ENCODE measurements at regions not wholly inside any gene's neighbourhood (a gene's known extent, or its start where the extent isn't known, plus 50 kb on each side); places are given as distances from the start of the nearest gene placed in this dataset.
"Not testable (repeated sequence)": the region's sequence is repeated elsewhere in the genome, so short reads cannot be mapped to it uniquely, and the experiment has no call there.

DNA sequence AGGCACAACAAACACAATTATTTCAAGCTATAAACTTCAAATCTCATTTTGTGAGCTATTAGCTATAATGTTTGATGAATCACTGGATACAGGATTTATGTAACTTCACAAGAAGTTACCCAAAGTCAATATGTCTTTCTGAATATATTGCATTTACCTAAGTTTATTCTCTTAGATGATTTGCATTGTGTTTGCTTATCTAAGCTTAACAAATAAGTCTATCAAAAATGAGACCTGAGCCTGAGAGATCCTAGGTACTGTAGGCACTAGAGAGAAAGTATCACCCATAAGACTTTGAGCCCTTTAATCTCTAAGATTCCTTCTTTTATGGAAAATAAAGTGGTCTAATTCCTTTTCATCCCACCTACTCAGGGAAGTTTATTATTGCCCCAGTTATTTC, 178.2 kb downstream of the NAF1 start:
- no peaks in the 10 kb centered on the region for H3K4me1 ChIP-seq (ENCODE audit: control insufficient read depth in 2 of 2, insufficient read depth in 2 of 2, low read length in 1 of 2)
- no peaks in the 10 kb centered on the region for H3K27me3 ChIP-seq (ENCODE audit: control insufficient read depth in 1 of 2, insufficient read depth in 2 of 2, low read length in 2 of 2)
- peaks cover 2 to 3% of the 10 kb centered on the region in 2 donors for H3K9me3 ChIP-seq (ENCODE audit: control insufficient read depth in 2 of 2, insufficient read depth in 1 of 2, low read depth in 1 of 2, low read length in 1 of 2)
- H3K27ac ChIP-seq (ENCODE audit: low read depth in 2 of 2, low read length in 1 of 2) = no peak overlapping the region
- no peaks in the 10 kb centered on the region for H3K36me3 ChIP-seq (ENCODE audit: control insufficient read depth in 2 of 2, insufficient read depth in 2 of 2, low read length in 1 of 2)
- H3K4me3 ChIP-seq (ENCODE audit: low read depth in 1 of 2, low read length in 2 of 2) = no peak overlapping the region

DNA sequence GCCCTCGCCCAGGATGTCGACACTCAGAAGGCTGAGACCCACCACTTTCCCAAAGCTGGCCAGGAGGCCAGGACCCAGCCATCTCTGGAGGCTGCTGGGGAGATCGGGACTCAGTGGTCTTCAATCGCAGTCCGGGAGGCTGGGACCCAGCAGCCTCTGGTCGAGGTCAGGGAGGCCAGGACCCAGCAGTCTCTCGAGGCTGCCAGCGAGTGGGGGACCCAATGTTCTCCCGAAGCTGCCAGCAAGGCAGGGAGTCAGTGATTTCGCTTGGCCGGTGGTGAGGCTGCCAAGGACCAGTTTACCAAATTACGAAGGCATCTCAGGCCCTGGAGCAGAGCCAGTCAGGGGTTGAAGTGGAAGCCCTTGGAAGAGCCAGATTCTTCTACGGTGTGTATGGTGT, 181.6 kb downstream of the NAF1 start:
- Histone ChIP-seq H3K4me1 (ENCODE audit: control insufficient read depth in 2 of 2, insufficient read depth in 2 of 2, low read length in 1 of 2) (no peaks in the 10 kb centered on the region), H3K27me3 (ENCODE audit: control insufficient read depth in 1 of 2, insufficient read depth in 2 of 2, low read length in 2 of 2) (no peaks in the 10 kb centered on the region), H3K36me3 (ENCODE audit: control insufficient read depth in 2 of 2, insufficient read depth in 2 of 2, low read length in 1 of 2) (no peaks in the 10 kb centered on the region), H3K27ac (ENCODE audit: low read depth in 2 of 2, low read length in 1 of 2) (no peak overlapping the region), H3K4me3 (ENCODE audit: low read depth in 1 of 2, low read length in 2 of 2) (no peak overlapping the region), H3K9me3 (ENCODE audit: control insufficient read depth in 2 of 2, insufficient read depth in 1 of 2, low read depth in 1 of 2, low read length in 1 of 2) (peaks cover 3 to 4% of the 10 kb centered on the region in 2 donors)
- 85 to 92% methylated on average over 13 of the region's 13 CpGs for WGBS, 2 donors

- no peak overlapping the region for H3K4me3 ChIP-seq (ENCODE audit: low read depth in 1 of 2, low read length in 2 of 2)
- H3K27ac ChIP-seq (ENCODE audit: low read depth in 2 of 2, low read length in 1 of 2) = no peak overlapping the region
- H3K36me3 ChIP-seq (ENCODE audit: control insufficient read depth in 2 of 2, insufficient read depth in 2 of 2, low read length in 1 of 2) = no peaks in the 10 kb centered on the region
- 76 to 92% methylated on average over 18 of the region's 18 CpGs for WGBS, 2 donors
- H3K4me1 ChIP-seq (ENCODE audit: control insufficient read depth in 2 of 2, insufficient read depth in 2 of 2, low read length in 1 of 2) = no peaks in the 10 kb centered on the region
- peaks cover 0 to 2% of the 10 kb centered on the region in 2 donors for H3K27me3 ChIP-seq (ENCODE audit: control insufficient read depth in 1 of 2, insufficient read depth in 2 of 2, low read length in 2 of 2)
- peaks cover 3 to 4% of the 10 kb centered on the region in 2 donors for H3K9me3 ChIP-seq (ENCODE audit: control insufficient read depth in 2 of 2, insufficient read depth in 1 of 2, low read depth in 1 of 2, low read length in 1 of 2)
Measured at GRCh38 chr4:162984621-162985020, 182.1 kb downstream of the NAF1 start.

- peaks cover 0 to 2% of the 10 kb centered on the region in 2 donors for H3K27me3 ChIP-seq (ENCODE audit: control insufficient read depth in 1 of 2, insufficient read depth in 2 of 2, low read length in 2 of 2)
- WGBS, 2 donors = 78 to 91% methylated on average over 2 of the region's 2 CpGs
- no peak overlapping the region for H3K27ac ChIP-seq (ENCODE audit: low read depth in 2 of 2, low read length in 1 of 2)
- no peaks in the 10 kb centered on the region for H3K36me3 ChIP-seq (ENCODE audit: control insufficient read depth in 2 of 2, insufficient read depth in 2 of 2, low read length in 1 of 2)
- H3K9me3 ChIP-seq (ENCODE audit: control insufficient read depth in 2 of 2, insufficient read depth in 1 of 2, low read depth in 1 of 2, low read length in 1 of 2) = peaks cover 3 to 4% of the 10 kb centered on the region in 2 donors
- H3K4me1 ChIP-seq (ENCODE audit: control insufficient read depth in 2 of 2, insufficient read depth in 2 of 2, low read length in 1 of 2) = no peaks in the 10 kb centered on the region
- no peak overlapping the region for H3K4me3 ChIP-seq (ENCODE audit: low read depth in 1 of 2, low read length in 2 of 2)
Measured at GRCh38 chr4:162981823-162982222, 184.9 kb downstream of the NAF1 start.

DNA sequence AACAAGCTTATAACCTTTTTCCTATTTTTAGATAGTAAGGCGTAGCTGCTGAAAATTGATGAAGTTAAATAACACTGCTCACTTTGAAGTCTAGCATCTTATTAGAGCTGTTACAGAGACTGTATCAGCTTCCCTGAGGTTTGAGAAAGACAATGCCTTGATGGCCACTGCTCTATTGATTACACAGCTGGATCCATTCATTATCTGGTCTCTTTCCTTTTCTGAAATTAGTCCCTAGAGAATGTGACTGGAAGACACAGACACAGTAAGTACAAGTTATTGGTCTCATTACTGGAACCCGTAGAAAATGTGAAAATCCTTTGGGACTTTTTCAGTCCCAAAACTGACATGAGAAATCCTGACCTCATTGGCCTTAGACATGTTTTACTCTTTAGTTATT, 188.3 kb downstream of the NAF1 start:
- H3K4me1 ChIP-seq (ENCODE audit: control insufficient read depth in 2 of 2, insufficient read depth in 2 of 2, low read length in 1 of 2) = no peaks in the 10 kb centered on the region
- no peaks in the 10 kb centered on the region for H3K36me3 ChIP-seq (ENCODE audit: control insufficient read depth in 2 of 2, insufficient read depth in 2 of 2, low read length in 1 of 2)
- peaks cover 0 to 2% of the 10 kb centered on the region in 2 donors for H3K27me3 ChIP-seq (ENCODE audit: control insufficient read depth in 1 of 2, insufficient read depth in 2 of 2, low read length in 2 of 2)
- H3K4me3 ChIP-seq (ENCODE audit: low read depth in 1 of 2, low read length in 2 of 2) = no peak overlapping the region
- 69 to 82% methylated on average over 2 of the region's 2 CpGs for WGBS, 2 donors
- peaks cover 0 to 2% of the 10 kb centered on the region in 2 donors for H3K9me3 ChIP-seq (ENCODE audit: control insufficient read depth in 2 of 2, insufficient read depth in 1 of 2, low read depth in 1 of 2, low read length in 1 of 2)
- H3K27ac ChIP-seq (ENCODE audit: low read depth in 2 of 2, low read length in 1 of 2) = no peak overlapping the region

DNA sequence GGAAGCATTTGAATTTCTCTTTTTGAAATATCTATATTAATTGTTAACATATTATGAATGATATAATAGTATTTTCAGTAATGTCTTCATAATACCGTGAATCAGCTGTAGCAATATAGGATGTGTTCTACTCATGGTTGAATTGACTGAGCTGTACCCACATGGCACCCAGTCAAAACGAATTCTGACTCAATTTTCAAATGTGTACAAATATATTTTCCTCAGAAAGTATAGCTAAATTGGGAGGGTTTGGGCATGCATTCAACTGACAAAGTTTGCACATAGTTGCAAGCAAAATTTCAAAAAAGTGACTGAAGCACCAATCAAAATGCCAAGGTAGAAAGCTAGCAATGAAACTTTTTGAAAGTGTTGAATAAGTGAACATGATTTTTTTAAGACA, 188.9 kb downstream of the NAF1 start:
- peaks cover 0 to 2% of the 10 kb centered on the region in 2 donors for H3K27me3 ChIP-seq (ENCODE audit: control insufficient read depth in 1 of 2, insufficient read depth in 2 of 2, low read length in 2 of 2)
- H3K36me3 ChIP-seq (ENCODE audit: control insufficient read depth in 2 of 2, insufficient read depth in 2 of 2, low read length in 1 of 2) = no peaks in the 10 kb centered on the region
- H3K9me3 ChIP-seq (ENCODE audit: control insufficient read depth in 2 of 2, insufficient read depth in 1 of 2, low read depth in 1 of 2, low read length in 1 of 2) = peaks cover 0 to 2% of the 10 kb centered on the region in 2 donors
- H3K4me3 ChIP-seq (ENCODE audit: low read depth in 1 of 2, low read length in 2 of 2) = no peak overlapping the region
- no peak overlapping the region for H3K27ac ChIP-seq (ENCODE audit: low read depth in 2 of 2, low read length in 1 of 2)
- no peaks in the 10 kb centered on the region for H3K4me1 ChIP-seq (ENCODE audit: control insufficient read depth in 2 of 2, insufficient read depth in 2 of 2, low read length in 1 of 2)
- 53 to 55% methylated on average over 2 of the region's 2 CpGs for WGBS, 2 donors

- Histone ChIP-seq H3K27ac (ENCODE audit: low read depth in 2 of 2, low read length in 1 of 2) (no peak overlapping the region), H3K4me3 (ENCODE audit: low read depth in 1 of 2, low read length in 2 of 2) (no peak overlapping the region), H3K4me1 (ENCODE audit: control insufficient read depth in 2 of 2, insufficient read depth in 2 of 2, low read length in 1 of 2) (no peaks in the 10 kb centered on the region), H3K36me3 (ENCODE audit: control insufficient read depth in 2 of 2, insufficient read depth in 2 of 2, low read length in 1 of 2) (no peaks in the 10 kb centered on the region), H3K9me3 (ENCODE audit: control insufficient read depth in 2 of 2, insufficient read depth in 1 of 2, low read depth in 1 of 2, low read length in 1 of 2) (no peaks in the 10 kb centered on the region), H3K27me3 (ENCODE audit: control insufficient read depth in 1 of 2, insufficient read depth in 2 of 2, low read length in 2 of 2) (no peaks in the 10 kb centered on the region)
- 79 to 82% methylated on average over 4 of the region's 4 CpGs for WGBS, 2 donors
Measured at GRCh38 chr4:162972661-162973330, 193.9 kb downstream of the NAF1 start.

- Histone ChIP-seq H3K4me3 (ENCODE audit: low read depth in 1 of 2, low read length in 2 of 2) (no peak overlapping the region), H3K27ac (ENCODE audit: low read depth in 2 of 2, low read length in 1 of 2) (no peak overlapping the region), H3K36me3 (ENCODE audit: control insufficient read depth in 2 of 2, insufficient read depth in 2 of 2, low read length in 1 of 2) (no peaks in the 10 kb centered on the region), H3K27me3 (ENCODE audit: control insufficient read depth in 1 of 2, insufficient read depth in 2 of 2, low read length in 2 of 2) (no peaks in the 10 kb centered on the region), H3K4me1 (ENCODE audit: control insufficient read depth in 2 of 2, insufficient read depth in 2 of 2, low read length in 1 of 2) (no peaks in the 10 kb centered on the region), H3K9me3 (ENCODE audit: control insufficient read depth in 2 of 2, insufficient read depth in 1 of 2, low read depth in 1 of 2, low read length in 1 of 2) (no peaks in the 10 kb centered on the region)
- WGBS, 2 donors = 80 to 87% methylated on average over 8 of the region's 8 CpGs
Measured at GRCh38 chr4:162969194-162969593, 197.5 kb downstream of the NAF1 start.

- not testable (repeated sequence) for H3K36me3 ChIP-seq (ENCODE audit: control insufficient read depth in 2 of 2, insufficient read depth in 2 of 2, low read length in 1 of 2); H3K4me3 ChIP-seq (ENCODE audit: low read depth in 1 of 2, low read length in 2 of 2); H3K27me3 ChIP-seq (ENCODE audit: control insufficient read depth in 1 of 2, insufficient read depth in 2 of 2, low read length in 2 of 2); H3K9me3 ChIP-seq (ENCODE audit: control insufficient read depth in 2 of 2, insufficient read depth in 1 of 2, low read depth in 1 of 2, low read length in 1 of 2); H3K27ac ChIP-seq (ENCODE audit: low read depth in 2 of 2, low read length in 1 of 2); H3K4me1 ChIP-seq (ENCODE audit: control insufficient read depth in 2 of 2, insufficient read depth in 2 of 2, low read length in 1 of 2)
- WGBS, 2 donors = 54 to 86% methylated on average over 4 of the region's 4 CpGs
Measured at GRCh38 chr4:162965978-162966377, 200.7 kb downstream of the NAF1 start.

- H3K4me1 ChIP-seq (ENCODE audit: control insufficient read depth in 2 of 2, insufficient read depth in 2 of 2, low read length in 1 of 2) = no peaks in the 10 kb centered on the region
- no peaks in the 10 kb centered on the region for H3K9me3 ChIP-seq (ENCODE audit: control insufficient read depth in 2 of 2, insufficient read depth in 1 of 2, low read depth in 1 of 2, low read length in 1 of 2)
- no peaks in the 10 kb centered on the region for H3K27me3 ChIP-seq (ENCODE audit: control insufficient read depth in 1 of 2, insufficient read depth in 2 of 2, low read length in 2 of 2)
- H3K27ac ChIP-seq (ENCODE audit: low read depth in 2 of 2, low read length in 1 of 2) = no peak overlapping the region
- H3K4me3 ChIP-seq (ENCODE audit: low read depth in 1 of 2, low read length in 2 of 2) = no peak overlapping the region
- 31 to 51% methylated on average over 2 of the region's 2 CpGs for WGBS, 2 donors
- no peaks in the 10 kb centered on the region for H3K36me3 ChIP-seq (ENCODE audit: control insufficient read depth in 2 of 2, insufficient read depth in 2 of 2, low read length in 1 of 2)
Measured at GRCh38 chr4:162959046-162959445, 207.6 kb downstream of the NAF1 start.

Measured in esophagus (tissue), 2 donors.